GM23338 (cell line): ENCODE measurements at regions not wholly inside any gene's neighbourhood (a gene's known extent, or its start where the extent isn't known, plus 50 kb on each side); places are given as distances from the start of the nearest gene placed in this dataset.

Source experiments
- ATAC-seq: fragments of 200-7000 bp; cut with Tn5 transposase; 3 replicates; pipeline ENCODE4 v1.9.1; 2020
- DNase-seq: peaks from one replicate; pipeline ENCODE4 v3.0.0-alpha.2; 2015; ENCODE audit warnings: low spot score
- H2AFZ ChIP-seq: fragments of 200-600 bp; sonication (generic); 2 replicates; pipeline ENCODE4 v1.8.0; 2016; ENCODE audit warnings: antibody characterized with exemption, mild to moderate bottlenecking, moderate library complexity
- H3F3A ChIP-seq: fragments of 200-600 bp; sonication (generic); replicated peaks from 2 replicates; pipeline ENCODE4 v1.8.0; 2017; ENCODE audit warnings: antibody characterized with exemption, mixed run types, low read depth
- H3K27ac ChIP-seq: fragments of 200-600 bp; sonication (generic); 2 replicates; pipeline ENCODE4 v1.6.1; 2016; ENCODE audit warnings: low read depth
- H3K27me3 ChIP-seq: fragments of 200-600 bp; sonication (generic); 2 replicates; pipeline ENCODE4 v1.8.0; 2016; ENCODE audit warnings: mild to moderate bottlenecking, mixed run types, moderate library complexity; ENCODE audit not compliant: insufficient read depth
- H3K36me3 ChIP-seq: fragments of 200-600 bp; sonication (generic); 2 replicates; pipeline ENCODE4 v1.8.0; 2016; ENCODE audit warnings: mild to moderate bottlenecking; ENCODE audit not compliant: insufficient read depth
- H3K4me1 ChIP-seq: fragments of 200-600 bp; sonication (generic); 2 replicates; pipeline ENCODE4 v1.8.0; 2016; ENCODE audit warnings: mild to moderate bottlenecking, moderate library complexity; ENCODE audit not compliant: insufficient read depth
- H3K4me2 ChIP-seq: fragments of 200-600 bp; sonication (generic); 2 replicates; pipeline ENCODE4 v1.7.1; 2017; ENCODE audit warnings: mixed run types
- H3K4me3 ChIP-seq: fragments of 200-600 bp; sonication (generic); 2 replicates; pipeline ENCODE4 v1.6.1; 2016; ENCODE audit warnings: mixed run types
- H3K79me2 ChIP-seq: fragments of 200-600 bp; sonication (generic); replicated peaks from 2 replicates; pipeline ENCODE4 v1.8.0; 2017; ENCODE audit warnings: mild to moderate bottlenecking; ENCODE audit not compliant: insufficient read depth
- H3K9me2 ChIP-seq: fragments of 200-600 bp; sonication (generic); 2 replicates; pipeline ENCODE4 v1.8.0; 2017; ENCODE audit not compliant: insufficient read depth
- H4K20me1 ChIP-seq: fragments of 200-600 bp; sonication (generic); replicated peaks from 2 replicates; pipeline ENCODE4 v1.8.0; 2017; ENCODE audit warnings: mild to moderate bottlenecking; ENCODE audit not compliant: insufficient read depth
- H3K27ac Mint-ChIP-seq: 2 replicates; pipeline ENCODE4 v1.8.0; 2020; ENCODE audit warnings: inconsistent platforms, mild to moderate bottlenecking, moderate library complexity, mixed read lengths
- H3K27me3 Mint-ChIP-seq: 3 replicates; pipeline ENCODE4 v1.8.0; 2022; ENCODE audit warnings: low read depth, mild to moderate bottlenecking, moderate library complexity, mixed read lengths, inconsistent platforms; ENCODE audit not compliant: insufficient read depth, poor library complexity
- H3K36me3 Mint-ChIP-seq: 3 replicates; pipeline ENCODE4 v1.8.0; 2021; ENCODE audit warnings: low read depth, mild to moderate bottlenecking, inconsistent platforms, moderate library complexity, mixed read lengths
- H3K4me1 Mint-ChIP-seq: 3 replicates; pipeline ENCODE4 v1.8.0; 2020; ENCODE audit warnings: mild to moderate bottlenecking, inconsistent platforms, mixed read lengths
- H3K4me3 Mint-ChIP-seq: 3 replicates; pipeline ENCODE4 v1.8.0; 2021; ENCODE audit warnings: moderate library complexity, mild to moderate bottlenecking, inconsistent platforms, mixed read lengths
- H3K9me3 Mint-ChIP-seq: 3 replicates; pipeline ENCODE4 v1.8.0; 2020; ENCODE audit warnings: moderate library complexity, mild to moderate bottlenecking, inconsistent platforms, mixed read lengths
- EZH2 ChIP-seq: fragments of 200-600 bp; sonication (generic); IDR thresholded peaks from one replicate; pipeline ENCODE4 v1.8.0; 2017; ENCODE audit warnings: antibody characterized with exemption, mild to moderate bottlenecking, low read depth; ENCODE audit not compliant: unreplicated experiment
- NANOG ChIP-seq: IDR thresholded peaks from 2 replicates; pipeline ENCODE4 v1.6.1; 2016; ENCODE audit warnings: antibody characterized with exemption, borderline replicate concordance
- POLR2AphosphoS5 ChIP-seq: IDR thresholded peaks from 2 replicates; pipeline ENCODE4 v1.6.1; 2016; ENCODE audit warnings: antibody characterized with exemption, low read depth
- STAT1 ChIP-seq: IDR thresholded peaks from one replicate; pipeline ENCODE4 v1.6.1; 2016; ENCODE audit warnings: antibody characterized with exemption; ENCODE audit not compliant: unreplicated experiment
- ZNF114 ChIP-seq: fragments of 250-450 bp; sonication (Bioruptor Pico); IDR thresholded peaks from 2 replicates; pipeline ENCODE4 v1.5.0; 2020; ENCODE audit warnings: mild to moderate bottlenecking, moderate library complexity
- ZNF331 ChIP-seq: fragments of 250-450 bp; sonication (Bioruptor Pico); IDR thresholded peaks from 2 replicates; pipeline ENCODE4 v1.5.0; 2020; ENCODE audit warnings: low read depth, mild to moderate bottlenecking, moderate library complexity
- TF ChIP-seq, protein P1 (sequence below): IDR thresholded peaks from one replicate; pipeline ENCODE4 v1.6.1; 2018; ENCODE audit warnings: antibody characterized with exemption; ENCODE audit not compliant: unreplicated experiment
- TF ChIP-seq, protein P2 (sequence below), 2 experiments: fragments of 200-600 bp in 1 of 2; sonication (generic) in 1 of 2; conservative IDR thresholded peaks; 2 replicates each; pipeline versions ENCODE4 v1.5.1 to v1.6.1; 2016 to 2017; ENCODE audit warnings: antibody characterized with exemption in 2 of 2, low read depth in 2 of 2, mild to moderate bottlenecking in 2 of 2, moderate library complexity in 1 of 2

DNA sequence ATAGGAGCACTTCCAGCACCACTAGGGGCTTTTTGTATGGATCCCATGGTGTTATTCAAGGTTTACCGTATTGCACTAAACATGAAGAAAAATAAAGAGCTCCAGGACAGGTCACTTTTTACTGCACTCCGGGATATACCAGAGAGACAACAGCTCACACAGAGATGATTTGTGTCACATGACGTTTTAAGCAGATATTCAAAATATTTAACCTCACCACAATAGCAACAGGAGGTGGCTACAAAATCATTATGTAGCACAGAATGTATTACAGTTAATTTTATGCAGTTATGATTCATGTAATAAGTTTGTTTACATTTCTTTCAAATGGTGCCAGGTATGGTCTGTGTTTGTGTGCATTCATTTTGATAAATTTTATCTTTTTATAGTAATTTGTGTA lies 100.6 kb downstream of the LUZP4 start (continued):
- TF ChIP-seq, protein P1, sequence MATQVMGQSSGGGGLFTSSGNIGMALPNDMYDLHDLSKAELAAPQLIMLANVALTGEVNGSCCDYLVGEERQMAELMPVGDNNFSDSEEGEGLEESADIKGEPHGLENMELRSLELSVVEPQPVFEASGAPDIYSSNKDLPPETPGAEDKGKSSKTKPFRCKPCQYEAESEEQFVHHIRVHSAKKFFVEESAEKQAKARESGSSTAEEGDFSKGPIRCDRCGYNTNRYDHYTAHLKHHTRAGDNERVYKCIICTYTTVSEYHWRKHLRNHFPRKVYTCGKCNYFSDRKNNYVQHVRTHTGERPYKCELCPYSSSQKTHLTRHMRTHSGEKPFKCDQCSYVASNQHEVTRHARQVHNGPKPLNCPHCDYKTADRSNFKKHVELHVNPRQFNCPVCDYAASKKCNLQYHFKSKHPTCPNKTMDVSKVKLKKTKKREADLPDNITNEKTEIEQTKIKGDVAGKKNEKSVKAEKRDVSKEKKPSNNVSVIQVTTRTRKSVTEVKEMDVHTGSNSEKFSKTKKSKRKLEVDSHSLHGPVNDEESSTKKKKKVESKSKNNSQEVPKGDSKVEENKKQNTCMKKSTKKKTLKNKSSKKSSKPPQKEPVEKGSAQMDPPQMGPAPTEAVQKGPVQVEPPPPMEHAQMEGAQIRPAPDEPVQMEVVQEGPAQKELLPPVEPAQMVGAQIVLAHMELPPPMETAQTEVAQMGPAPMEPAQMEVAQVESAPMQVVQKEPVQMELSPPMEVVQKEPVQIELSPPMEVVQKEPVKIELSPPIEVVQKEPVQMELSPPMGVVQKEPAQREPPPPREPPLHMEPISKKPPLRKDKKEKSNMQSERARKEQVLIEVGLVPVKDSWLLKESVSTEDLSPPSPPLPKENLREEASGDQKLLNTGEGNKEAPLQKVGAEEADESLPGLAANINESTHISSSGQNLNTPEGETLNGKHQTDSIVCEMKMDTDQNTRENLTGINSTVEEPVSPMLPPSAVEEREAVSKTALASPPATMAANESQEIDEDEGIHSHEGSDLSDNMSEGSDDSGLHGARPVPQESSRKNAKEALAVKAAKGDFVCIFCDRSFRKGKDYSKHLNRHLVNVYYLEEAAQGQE, result no peak
- TF ChIP-seq POLR2AphosphoS5 (no peak), NANOG (no peak), ZNF114 (CRISPR knock-in tag) (no peak), STAT1 (no peak), ZNF331 (CRISPR knock-in tag) (no peak), EZH2 (no peak)
- TF ChIP-seq, protein P2, sequence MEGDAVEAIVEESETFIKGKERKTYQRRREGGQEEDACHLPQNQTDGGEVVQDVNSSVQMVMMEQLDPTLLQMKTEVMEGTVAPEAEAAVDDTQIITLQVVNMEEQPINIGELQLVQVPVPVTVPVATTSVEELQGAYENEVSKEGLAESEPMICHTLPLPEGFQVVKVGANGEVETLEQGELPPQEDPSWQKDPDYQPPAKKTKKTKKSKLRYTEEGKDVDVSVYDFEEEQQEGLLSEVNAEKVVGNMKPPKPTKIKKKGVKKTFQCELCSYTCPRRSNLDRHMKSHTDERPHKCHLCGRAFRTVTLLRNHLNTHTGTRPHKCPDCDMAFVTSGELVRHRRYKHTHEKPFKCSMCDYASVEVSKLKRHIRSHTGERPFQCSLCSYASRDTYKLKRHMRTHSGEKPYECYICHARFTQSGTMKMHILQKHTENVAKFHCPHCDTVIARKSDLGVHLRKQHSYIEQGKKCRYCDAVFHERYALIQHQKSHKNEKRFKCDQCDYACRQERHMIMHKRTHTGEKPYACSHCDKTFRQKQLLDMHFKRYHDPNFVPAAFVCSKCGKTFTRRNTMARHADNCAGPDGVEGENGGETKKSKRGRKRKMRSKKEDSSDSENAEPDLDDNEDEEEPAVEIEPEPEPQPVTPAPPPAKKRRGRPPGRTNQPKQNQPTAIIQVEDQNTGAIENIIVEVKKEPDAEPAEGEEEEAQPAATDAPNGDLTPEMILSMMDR (conservative IDR thresholded peaks at IDR 0.05; ENCODE audit: low read depth in 2 of 2), result no peak

DNA sequence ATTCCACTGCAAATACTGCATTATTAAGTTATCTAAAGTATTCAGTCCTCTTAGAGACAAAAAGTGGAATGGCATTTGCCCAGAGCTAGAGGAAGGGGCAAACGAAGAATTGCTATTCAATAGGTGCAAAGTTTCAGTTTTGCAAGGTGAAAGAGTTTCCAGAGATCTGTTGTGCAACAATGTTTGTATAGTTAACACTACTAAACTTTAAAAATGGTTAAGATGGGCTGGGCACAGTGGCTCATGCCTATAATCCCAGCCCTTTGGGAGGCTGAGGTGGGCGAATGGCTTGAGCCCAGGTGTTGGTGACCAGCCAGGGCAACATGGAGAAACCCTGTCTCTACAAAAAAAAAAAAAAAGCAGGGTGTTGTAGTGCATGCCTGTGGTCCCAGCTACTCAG lies 102.5 kb downstream of the LUZP4 start:
- H3K4me1 Mint-ChIP-seq, result no peaks in the 10 kb centered on the region
- H3K27ac Mint-ChIP-seq, result no peak overlapping the region
- no peaks in the 10 kb centered on the region for H3K79me2 ChIP-seq
- H3K9me3 Mint-ChIP-seq, result no peaks in the 10 kb centered on the region; the same call in 2 of the 3 replicates
- H2AFZ ChIP-seq, result no peak overlapping the region
- TF ChIP-seq, protein P2 (conservative IDR thresholded peaks at IDR 0.05; ENCODE audit: low read depth in 2 of 2), result no peak
- no peak overlapping the region for H3K4me2 ChIP-seq
- no peak overlapping the region for H3K27ac ChIP-seq
- peaks cover 1% of the 10 kb centered on the region for H3K27me3 Mint-ChIP-seq
- H3K9me2 ChIP-seq, result no peaks in the 10 kb centered on the region; the same call in 1 of the 2 replicates
- ATAC-seq (no peak), DNase-seq (no peak)
- H3K27me3 ChIP-seq, result no peaks in the 10 kb centered on the region
- no peak overlapping the region for H3K4me3 ChIP-seq
- no peaks in the 10 kb centered on the region for H4K20me1 ChIP-seq
- no peaks in the 10 kb centered on the region for H3K36me3 ChIP-seq
- no peaks in the 10 kb centered on the region for H3F3A ChIP-seq
- no peaks in the 10 kb centered on the region for H3K36me3 Mint-ChIP-seq
- H3K4me1 ChIP-seq, result no peaks in the 10 kb centered on the region
- no peak overlapping the region for H3K4me3 Mint-ChIP-seq
